A549 (cell line): ENCODE measurements at regions not wholly inside any gene's neighbourhood (a gene's known extent, or its start where the extent isn't known, plus 50 kb on each side); places are given as distances from the start of the nearest gene placed in this dataset.

Experiments
- ATAC-seq, 2 experiments: fragments of 200-7000 bp in 1 of 2; fragments of >200 bp in 1 of 2; cut with Nextera tagmentation in 1 of 2; cut with Tn5 transposase in 1 of 2; 3 replicates each; pipeline versions ENCODE4 v1.8.0 to v1.9.1; 2018 to 2020; ENCODE audit warnings: mild to moderate bottlenecking in 1 of 2, moderate library complexity in 1 of 2
- CTCF ChIA-PET: fragments of 300-600 bp; sonication (Branson Sonifier 250); formaldehyde crosslinking; extraction: SDS; loops from one replicate; lab custom pipeline; 2021; ENCODE audit warnings: antibody characterized with exemption, inconsistent platforms; lab: Yijun Ruan, JAX
- POLR2A ChIA-PET: fragments of 350-600 bp; formaldehyde crosslinking; extraction: SDS; loops from one replicate; lab custom pipeline; 2021; ENCODE audit warnings: antibody characterized with exemption, inconsistent platforms; lab: Yijun Ruan, JAX
- DNase-seq, 2 experiments: peaks; one replicate each; pipeline versions ENCODE4 v3.0.0 to v3.0.0-alpha.2; 2011 to 2016; ENCODE audit warnings: low read depth in 1 of 2, low spot score in 1 of 2
- FAIRE-seq: peaks from 2 replicates; lab custom pipeline; 2011; peaks lifted over from hg19 to GRCh38; lab: Jason Lieb, UNC
- H3K27ac ChIP-seq, 2 experiments: fragments of >200 bp; sonication (Bioruptor Twin); formaldehyde crosslinking; 3 replicates each; pipeline ENCODE4 v1.5.1; 2016 to 2017
- H3K4me1 ChIP-seq: fragments of >200 bp; sonication (Bioruptor Twin); formaldehyde crosslinking; 3 replicates; pipeline ENCODE4 v1.6.1; 2016
- H3K4me2 ChIP-seq: fragments of >200 bp; sonication (Bioruptor Twin); formaldehyde crosslinking; 3 replicates; pipeline ENCODE4 v1.6.1; 2016
- H3K4me3 ChIP-seq: fragments of >200 bp; sonication (Bioruptor Twin); formaldehyde crosslinking; 3 replicates; pipeline ENCODE4 v1.5.1; 2016
- H3K9me3 ChIP-seq: fragments of >200 bp; sonication (Bioruptor Twin); formaldehyde crosslinking; 3 replicates; pipeline ENCODE4 v1.6.1; 2016
- BHLHE40 ChIP-seq: IDR thresholded peaks from 2 replicates; pipeline ENCODE4 v1.6.1; 2012; ENCODE audit warnings: low read depth, low read length, inconsistent platforms
- CBX2 ChIP-seq: fragments of 200-600 bp; sonication (generic); IDR thresholded peaks from 2 replicates; pipeline ENCODE4 v1.6.1; 2016; ENCODE audit warnings: low read depth, mild to moderate bottlenecking, borderline replicate concordance
- CEBPB ChIP-seq, 2 experiments: fragments of >200 bp in 1 of 2; sonication (Bioruptor Twin) in 1 of 2; formaldehyde crosslinking in 1 of 2; IDR thresholded peaks; 2 replicates each; pipeline ENCODE4 v1.6.1; 2012 to 2016
- EHMT2 ChIP-seq: fragments of 200-600 bp; sonication (generic); IDR thresholded peaks from 2 replicates; pipeline ENCODE4 v1.6.1; 2016; ENCODE audit warnings: antibody characterized with exemption, low read depth, mild to moderate bottlenecking, moderate library complexity
- EP300 ChIP-seq, 2 experiments: fragments of >200 bp; sonication (Bioruptor Twin); formaldehyde crosslinking; IDR thresholded peaks; 2 replicates in 1 of 2; 3 replicates in 1 of 2; pipeline ENCODE4 v1.6.1; 2016 to 2017
- FOXS1 ChIP-seq: fragments of 250-450 bp; sonication (Bioruptor Pico); IDR thresholded peaks from 2 replicates; pipeline ENCODE4 v1.5.0; 2020; ENCODE audit warnings: mild to moderate bottlenecking, moderate library complexity
- GATA3 ChIP-seq: IDR thresholded peaks from 2 replicates; pipeline ENCODE4 v1.6.1; 2012; ENCODE audit warnings: borderline replicate concordance
- HEYL ChIP-seq: fragments of 250-450 bp; sonication (Bioruptor Pico); IDR thresholded peaks from 2 replicates; pipeline ENCODE4 v1.8.0; 2021; ENCODE audit warnings: mild to moderate bottlenecking, moderate library complexity
- HOXB13 ChIP-seq: fragments of 250-450 bp; sonication (Bioruptor Pico); IDR thresholded peaks from 2 replicates; pipeline ENCODE4 v1.5.0; 2020; ENCODE audit warnings: low read depth, mild to moderate bottlenecking, moderate library complexity
- KDM5A ChIP-seq: fragments of 200-600 bp; sonication (generic); IDR thresholded peaks from 2 replicates; pipeline ENCODE4 v1.6.1; 2016; ENCODE audit warnings: antibody characterized with exemption, mild to moderate bottlenecking
- MAFK ChIP-seq: fragments of 450-650 bp; IDR thresholded peaks from 2 replicates; pipeline ENCODE4 v1.6.1; 2014; ENCODE audit not compliant: partially characterized antibody
- MAZ ChIP-seq: fragments of 150-350 bp; IDR thresholded peaks from 2 replicates; pipeline ENCODE4 v1.6.1; 2014; ENCODE audit warnings: antibody characterized with exemption, low read depth, low read length, borderline replicate concordance
- NPAS2 ChIP-seq: fragments of 250-450 bp; sonication (Bioruptor Pico); IDR thresholded peaks from 2 replicates; pipeline ENCODE4 v1.8.0; 2022; ENCODE audit warnings: mild to moderate bottlenecking, moderate library complexity, borderline replicate concordance
- NR3C1 ChIP-seq: fragments of >200 bp; sonication (Bioruptor Twin); formaldehyde crosslinking; IDR thresholded peaks from 3 replicates; pipeline ENCODE4 v1.6.1; 2017
- PBX3 ChIP-seq: IDR thresholded peaks from 2 replicates; pipeline ENCODE4 v1.6.1; 2012
- POLR2A ChIP-seq: IDR thresholded peaks from 2 replicates; pipeline ENCODE4 v1.6.1; 2012; ENCODE audit warnings: mild to moderate bottlenecking, low read length
- RAD21 ChIP-seq, 2 experiments: fragments of >200 bp in 1 of 2; sonication (Bioruptor Twin) in 1 of 2; formaldehyde crosslinking in 1 of 2; IDR thresholded peaks in 1 of 2; conservative IDR thresholded peaks in 1 of 2; 2 replicates in 1 of 2; 3 replicates in 1 of 2; pipeline ENCODE4 v1.6.1; 2012 to 2018; ENCODE audit warnings: inconsistent platforms in 1 of 2
- RARB ChIP-seq: fragments of 250-450 bp; sonication (Bioruptor Pico); IDR thresholded peaks from 2 replicates; pipeline ENCODE4 v1.8.0; 2021; ENCODE audit warnings: mild to moderate bottlenecking, moderate library complexity
- SREBF2 ChIP-seq: fragments of 450-650 bp; IDR thresholded peaks from 2 replicates; pipeline ENCODE4 v1.6.1; 2014; ENCODE audit warnings: mild to moderate bottlenecking, moderate library complexity
- TFCP2L1 ChIP-seq: fragments of 250-450 bp; sonication (Bioruptor Pico); IDR thresholded peaks from 2 replicates; pipeline ENCODE4 v1.5.0; 2021; ENCODE audit warnings: mild to moderate bottlenecking
- TP53 ChIP-seq: fragments of 250-450 bp; sonication (Bioruptor Pico); IDR thresholded peaks from 2 replicates; pipeline ENCODE4 v1.5.0; 2021; ENCODE audit warnings: mild to moderate bottlenecking, moderate library complexity
- ZFP36 ChIP-seq: fragments of 450-650 bp; IDR thresholded peaks from 2 replicates; pipeline ENCODE4 v1.6.1; 2014; ENCODE audit warnings: borderline replicate concordance; ENCODE audit not compliant: partially characterized antibody
- ZNF302 ChIP-seq: fragments of 250-450 bp; sonication (Bioruptor Pico); IDR thresholded peaks from 2 replicates; pipeline ENCODE4 v1.9.0; 2021; ENCODE audit warnings: inconsistent platforms, mild to moderate bottlenecking, moderate library complexity
- ZSCAN20 ChIP-seq: fragments of 250-450 bp; sonication (Bioruptor Pico); IDR thresholded peaks from 2 replicates; pipeline ENCODE4 v1.8.0; 2022; ENCODE audit warnings: mild to moderate bottlenecking, moderate library complexity
- WGBS: methylation state at CpG from one replicate; pipeline ENCODE4 v1.1.6; 2017; ENCODE audit errors: missing lambda C conversion rate; 5-methylcytosine and 5-hydroxymethylcytosine counted together

DNA sequence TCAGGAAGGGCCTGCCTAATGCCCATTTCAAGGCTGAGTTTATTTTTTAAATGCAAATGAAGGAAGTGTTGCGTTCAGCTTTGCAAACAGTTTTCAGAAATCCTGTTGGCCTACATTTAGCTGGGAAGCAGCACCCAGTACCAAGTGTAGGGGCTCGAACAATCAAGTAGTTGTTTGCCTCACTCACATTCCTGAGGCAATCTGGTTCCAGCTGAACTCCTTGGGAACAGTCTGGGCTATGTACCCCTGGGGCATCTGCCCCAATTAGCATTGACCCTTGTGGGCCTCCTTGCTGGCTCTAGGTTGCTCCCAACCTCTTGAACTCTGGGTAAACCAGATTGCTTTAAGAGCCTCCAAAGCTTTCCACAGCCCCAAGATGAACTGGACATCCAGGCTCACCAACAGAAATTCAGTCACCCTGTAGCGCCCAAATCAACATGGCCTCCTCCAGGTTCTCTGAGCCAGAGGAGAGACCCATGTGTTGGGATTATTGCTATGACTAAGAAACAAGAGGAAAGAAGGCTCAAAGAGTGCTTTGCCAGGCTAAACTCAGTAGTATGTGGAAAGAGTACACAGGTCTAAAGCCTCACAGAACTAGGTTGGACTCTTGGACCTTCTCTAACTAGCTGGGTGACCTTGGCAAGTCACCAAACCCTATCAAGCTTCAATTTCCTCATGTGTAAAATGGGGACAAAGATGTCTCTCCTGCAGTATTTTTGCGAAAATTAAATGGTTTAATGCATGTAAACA is 532.7 kb downstream of the SOX2 start:
- no peak for FAIRE-seq
- no peak for DNase-seq
- WGBS = 73% methylated on average over 4 of the region's 4 CpGs
- TF ChIP-seq GATA3 (no peak), POLR2A (no peak), KDM5A (no peak), NR3C1 (no peak), NPAS2 (CRISPR knock-in tag) (no peak), HEYL (CRISPR knock-in tag) (no peak), EHMT2 (no peak), HOXB13 (CRISPR knock-in tag) (no peak)
- no peak for ATAC-seq
- no peaks in the 10 kb centered on the region for H3K4me1 ChIP-seq
- no peak overlapping the region for H3K4me3 ChIP-seq
- CTCF ChIA-PET = interaction anchor here (0.9 kb wide), 2 partner anchors 13 to 27 kb away, joined by 3 read pairs; no protein-coding TSS in a partner anchor
- no peak overlapping the region for H3K27ac ChIP-seq
- POLR2A ChIA-PET = no interaction called here
- no peak overlapping the region for H3K4me2 ChIP-seq
- H3K9me3 ChIP-seq = no peaks in the 10 kb centered on the region

DNA sequence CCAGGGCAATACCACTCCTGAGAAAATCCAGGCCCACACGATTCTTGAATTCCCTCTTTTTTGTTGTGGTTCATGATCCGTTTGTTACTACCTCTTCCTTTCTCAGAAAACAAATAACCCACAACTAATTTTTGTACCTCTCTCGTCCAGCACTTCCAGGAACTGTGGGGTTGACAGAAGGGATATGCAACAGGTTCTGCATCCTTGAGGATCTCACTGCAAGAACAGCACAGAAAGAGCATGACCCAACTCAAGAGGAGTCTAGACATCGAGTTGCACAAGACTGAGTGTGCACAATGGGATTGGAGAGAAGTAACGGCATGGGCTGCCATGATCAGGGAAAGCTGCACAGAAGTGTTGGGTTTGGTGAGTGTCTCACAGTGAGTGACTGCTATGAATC is 533.3 kb downstream of the SOX2 start:
- FAIRE-seq = no peak
- no peak overlapping the region for H3K4me2 ChIP-seq
- DNase-seq = no peak
- ChIA-PET CTCF (no interaction called here), POLR2A (no interaction called here)
- TF ChIP-seq KDM5A (no peak), CEBPB (IDR thresholded peaks at IDR 0.05) (no peak), ZSCAN20 (CRISPR knock-in tag) (no peak), SREBF2 (no peak), BHLHE40 (no peak)
- H3K27ac ChIP-seq = no peak overlapping the region
- no peak for ATAC-seq
- no peaks in the 10 kb centered on the region for H3K4me1 ChIP-seq
- WGBS = 65% methylated on average over 5 of the region's 5 CpGs
- H3K9me3 ChIP-seq = no peaks in the 10 kb centered on the region
- no peak overlapping the region for H3K4me3 ChIP-seq

GRCh38 chr3:182246870-182247269 is 535.1 kb downstream of the SOX2 start:
- ATAC-seq (no peak), DNase-seq (no peak), FAIRE-seq (no peak)
- ChIA-PET CTCF (interaction anchor here (1.5 kb wide), 1 partner anchor 547 kb away, joined by 4 read pairs; no protein-coding TSS in a partner anchor), POLR2A (no interaction called here)
- no peak for TF ChIP-seq ZNF302 (CRISPR knock-in tag)
- TF ChIP-seq CBX2 = no peak
- TF ChIP-seq GATA3 = no peak
- no peak for TF ChIP-seq ZFP36
- TF ChIP-seq TFCP2L1 (CRISPR knock-in tag) = no peak
- no peak for TF ChIP-seq PBX3
- TF ChIP-seq TP53 (CRISPR knock-in tag) = no peak
- no peak for TF ChIP-seq FOXS1
- H3K4me2 ChIP-seq = no peak overlapping the region
- H3K27ac ChIP-seq = no peak overlapping the region
- no peak overlapping the region for H3K4me3 ChIP-seq
- H3K9me3 ChIP-seq = no peaks in the 10 kb centered on the region
- H3K4me1 ChIP-seq = no peaks in the 10 kb centered on the region
- WGBS = 85% methylated on average over 5 of the region's 5 CpGs

DNA sequence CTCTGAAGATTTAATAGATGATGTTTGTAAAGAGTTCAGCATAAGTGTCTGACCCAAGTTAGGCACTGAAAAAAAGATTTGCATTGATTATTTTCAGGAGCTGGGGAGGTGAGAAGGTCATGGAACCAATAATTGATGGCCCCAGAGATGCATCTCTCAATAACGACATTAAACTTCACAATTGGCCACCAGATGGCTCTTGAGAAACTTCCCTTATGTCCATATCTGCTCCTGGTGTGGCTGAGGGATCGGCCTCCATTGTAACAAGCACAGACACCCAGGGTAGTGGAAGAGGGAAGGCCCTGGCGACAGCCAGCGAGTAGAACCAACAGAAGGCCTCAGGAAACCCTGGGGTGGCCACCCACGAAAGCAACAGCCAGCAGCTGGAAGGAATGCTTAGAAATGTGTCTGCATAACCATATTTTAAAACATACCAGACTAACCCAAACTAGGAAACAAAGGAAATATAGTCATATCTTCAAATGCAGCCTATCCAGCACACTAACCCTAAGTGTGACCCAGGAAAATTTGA is 536.7 kb downstream of the SOX2 start:
- Histone ChIP-seq H3K27ac (no peak overlapping the region), H3K4me1 (no peaks in the 10 kb centered on the region), H3K4me2 (no peak overlapping the region), H3K9me3 (no peaks in the 10 kb centered on the region), H3K4me3 (no peak overlapping the region)
- FAIRE-seq (no peak), DNase-seq (no peak), ATAC-seq (no peak)
- ChIA-PET CTCF (interaction anchor here (1.5 kb wide), 1 partner anchor 548 kb away, joined by 4 read pairs; no protein-coding TSS in a partner anchor), POLR2A (no interaction called here)
- no peak for TF ChIP-seq EP300 (IDR thresholded peaks at IDR 0.05)
- no peak for TF ChIP-seq CBX2
- TF ChIP-seq MAZ = no peak
- no peak for TF ChIP-seq MAFK
- TF ChIP-seq POLR2A = no peak
- no peak for TF ChIP-seq HEYL (CRISPR knock-in tag)
- 0 out of 5 replicates have a peak, but pooled peaks of 1 of the 2 experiments have one; percentile 8 for TF ChIP-seq RAD21 (conservative IDR thresholded peaks at IDR 0.05 in 1 of 2, IDR thresholded peaks at IDR 0.05 in 1 of 2)
- TF ChIP-seq RARB (CRISPR knock-in tag) = no peak
- 75% methylated on average over 4 of the region's 5 CpGs for WGBS
